ENCODE measurements at regions not wholly inside any gene's neighbourhood (a gene's known extent, or its start where the extent isn't known, plus 50 kb on each side); places are given as distances from the start of the nearest gene placed in this dataset.

GRCh38 chr5:155969537-155969936 lies 357.4 kb upstream of the SGCD start:
- Histone ChIP-seq H3K4me3 (ENCODE audit: low read length) (no peak overlapping the region), H3K9ac (ENCODE audit: low read depth, low read length) (no peak overlapping the region), H3K27me3 (ENCODE audit: control insufficient read depth, insufficient read depth, low read length) (peaks cover 3% of the 10 kb centered on the region), H3K9me3 (replicated peaks; ENCODE audit: low read length) (no peaks in the 10 kb centered on the region), H3K4me1 (ENCODE audit: control insufficient read depth, insufficient read depth, low read length) (no peaks in the 10 kb centered on the region), H3K4me2 (ENCODE audit: low read length) (no peak overlapping the region), H3K36me3 (ENCODE audit: insufficient read depth, low read length) (no peaks in the 10 kb centered on the region)

- Histone ChIP-seq H3K4me1 (ENCODE audit: control insufficient read depth, insufficient read depth, low read length) (no peaks in the 10 kb centered on the region), H3K36me3 (ENCODE audit: insufficient read depth, low read length) (no peaks in the 10 kb centered on the region), H3K4me3 (ENCODE audit: low read length) (no peak overlapping the region), H3K27me3 (ENCODE audit: control insufficient read depth, insufficient read depth, low read length) (peaks cover 3% of the 10 kb centered on the region), H3K9me3 (replicated peaks; ENCODE audit: low read length) (no peaks in the 10 kb centered on the region), H3K9ac (ENCODE audit: low read depth, low read length) (no peak overlapping the region), H3K4me2 (ENCODE audit: low read length) (no peak overlapping the region)
Observed at GRCh38 chr5:155974369-155974768, 352.6 kb upstream of the SGCD start.

- Histone ChIP-seq H3K9me3 (replicated peaks; ENCODE audit: low read length) (no peaks in the 10 kb centered on the region), H3K9ac (ENCODE audit: low read depth, low read length) (no peak overlapping the region), H3K27me3 (ENCODE audit: control insufficient read depth, insufficient read depth, low read length) (no peaks in the 10 kb centered on the region)
Observed at GRCh38 chr5:155978850-155979249, 348.1 kb upstream of the SGCD start.

GRCh38 chr5:155982354-155982753 lies 344.6 kb upstream of the SGCD start:
- no peaks in the 10 kb centered on the region for H3K27me3 ChIP-seq (ENCODE audit: control insufficient read depth, insufficient read depth, low read length)
- H3K9me3 ChIP-seq (replicated peaks; ENCODE audit: low read length): no peaks in the 10 kb centered on the region
- no peak overlapping the region for H3K9ac ChIP-seq (ENCODE audit: low read depth, low read length)
- H3K4me1 ChIP-seq (ENCODE audit: control insufficient read depth, insufficient read depth, low read length): no peaks in the 10 kb centered on the region
- no peaks in the 10 kb centered on the region for H3K36me3 ChIP-seq (ENCODE audit: insufficient read depth, low read length)
- H3K4me3 ChIP-seq (ENCODE audit: low read length): no peak overlapping the region
- H3K4me2 ChIP-seq (ENCODE audit: low read length): no peak overlapping the region

More at GRCh38 chr5:155978850-155979249, 348.1 kb upstream of the SGCD start:
- H3K4me3 ChIP-seq (ENCODE audit: low read length): no peak overlapping the region
- H3K4me2 ChIP-seq (ENCODE audit: low read length): no peak overlapping the region
- no peaks in the 10 kb centered on the region for H3K36me3 ChIP-seq (ENCODE audit: insufficient read depth, low read length)
- no peaks in the 10 kb centered on the region for H3K4me1 ChIP-seq (ENCODE audit: control insufficient read depth, insufficient read depth, low read length)

GRCh38 chr5:155983954-155984353 lies 343.0 kb upstream of the SGCD start:
- Histone ChIP-seq H3K9me3 (replicated peaks; ENCODE audit: low read length) (no peaks in the 10 kb centered on the region), H3K36me3 (ENCODE audit: insufficient read depth, low read length) (no peaks in the 10 kb centered on the region), H3K27me3 (ENCODE audit: control insufficient read depth, insufficient read depth, low read length) (no peaks in the 10 kb centered on the region), H3K9ac (ENCODE audit: low read depth, low read length) (no peak overlapping the region), H3K4me3 (ENCODE audit: low read length) (no peak overlapping the region), H3K4me2 (ENCODE audit: low read length) (no peak overlapping the region), H3K4me1 (ENCODE audit: control insufficient read depth, insufficient read depth, low read length) (no peaks in the 10 kb centered on the region)

- H3K27me3 ChIP-seq (ENCODE audit: control insufficient read depth, insufficient read depth, low read length): no peaks in the 10 kb centered on the region
- H3K36me3 ChIP-seq (ENCODE audit: insufficient read depth, low read length): no peaks in the 10 kb centered on the region
- no peak overlapping the region for H3K4me3 ChIP-seq (ENCODE audit: low read length)
- no peaks in the 10 kb centered on the region for H3K4me1 ChIP-seq (ENCODE audit: control insufficient read depth, insufficient read depth, low read length)
- no peak overlapping the region for H3K9ac ChIP-seq (ENCODE audit: low read depth, low read length)
- no peaks in the 10 kb centered on the region for H3K9me3 ChIP-seq (replicated peaks; ENCODE audit: low read length)
- H3K4me2 ChIP-seq (ENCODE audit: low read length): no peak overlapping the region
Observed at GRCh38 chr5:155987265-155987810, 339.6 kb upstream of the SGCD start.

- Histone ChIP-seq H3K9me3 (replicated peaks; ENCODE audit: low read length) (no peaks in the 10 kb centered on the region), H3K36me3 (ENCODE audit: insufficient read depth, low read length) (no peaks in the 10 kb centered on the region), H3K27me3 (ENCODE audit: control insufficient read depth, insufficient read depth, low read length) (no peaks in the 10 kb centered on the region), H3K4me2 (ENCODE audit: low read length) (no peak overlapping the region), H3K9ac (ENCODE audit: low read depth, low read length) (no peak overlapping the region), H3K4me1 (ENCODE audit: control insufficient read depth, insufficient read depth, low read length) (no peaks in the 10 kb centered on the region), H3K4me3 (ENCODE audit: low read length) (no peak overlapping the region)
Observed at GRCh38 chr5:155989879-155990278, 337.1 kb upstream of the SGCD start.

- Histone ChIP-seq H3K4me3 (ENCODE audit: low read length) (no peak overlapping the region), H3K36me3 (ENCODE audit: insufficient read depth, low read length) (no peaks in the 10 kb centered on the region), H3K9ac (ENCODE audit: low read depth, low read length) (no peak overlapping the region), H3K9me3 (replicated peaks; ENCODE audit: low read length) (no peaks in the 10 kb centered on the region), H3K4me1 (ENCODE audit: control insufficient read depth, insufficient read depth, low read length) (no peaks in the 10 kb centered on the region), H3K27me3 (ENCODE audit: control insufficient read depth, insufficient read depth, low read length) (no peaks in the 10 kb centered on the region), H3K4me2 (ENCODE audit: low read length) (no peak overlapping the region)
Observed at GRCh38 chr5:155996123-155996522, 330.8 kb upstream of the SGCD start.

- Histone ChIP-seq H3K4me2 (ENCODE audit: low read length) (no peak overlapping the region), H3K36me3 (ENCODE audit: insufficient read depth, low read length) (no peaks in the 10 kb centered on the region), H3K27me3 (ENCODE audit: control insufficient read depth, insufficient read depth, low read length) (no peaks in the 10 kb centered on the region), H3K9me3 (replicated peaks; ENCODE audit: low read length) (no peaks in the 10 kb centered on the region), H3K9ac (ENCODE audit: low read depth, low read length) (no peak overlapping the region), H3K4me1 (ENCODE audit: control insufficient read depth, insufficient read depth, low read length) (no peaks in the 10 kb centered on the region), H3K4me3 (ENCODE audit: low read length) (no peak overlapping the region)
Observed at GRCh38 chr5:155998257-155998656, 328.7 kb upstream of the SGCD start.

- no peaks in the 10 kb centered on the region for H3K4me1 ChIP-seq (ENCODE audit: control insufficient read depth, insufficient read depth, low read length)
- H3K36me3 ChIP-seq (ENCODE audit: insufficient read depth, low read length): no peaks in the 10 kb centered on the region
Observed at GRCh38 chr5:156000115-156000514, 326.8 kb upstream of the SGCD start.

GRCh38 chr5:156004754-156005153 lies 322.2 kb upstream of the SGCD start:
- H3K9me3 ChIP-seq (replicated peaks; ENCODE audit: low read length): no peaks in the 10 kb centered on the region
- H3K4me3 ChIP-seq (ENCODE audit: low read length): no peak overlapping the region
- H3K9ac ChIP-seq (ENCODE audit: low read depth, low read length): no peak overlapping the region
- H3K36me3 ChIP-seq (ENCODE audit: insufficient read depth, low read length): no peaks in the 10 kb centered on the region
- H3K4me2 ChIP-seq (ENCODE audit: low read length): no peak overlapping the region
- no peaks in the 10 kb centered on the region for H3K27me3 ChIP-seq (ENCODE audit: control insufficient read depth, insufficient read depth, low read length)
- no peaks in the 10 kb centered on the region for H3K4me1 ChIP-seq (ENCODE audit: control insufficient read depth, insufficient read depth, low read length)

More at GRCh38 chr5:156000115-156000514, 326.8 kb upstream of the SGCD start:
- H3K9me3 ChIP-seq (replicated peaks; ENCODE audit: low read length): no peaks in the 10 kb centered on the region
- H3K27me3 ChIP-seq (ENCODE audit: control insufficient read depth, insufficient read depth, low read length): no peaks in the 10 kb centered on the region
- no peak overlapping the region for H3K4me2 ChIP-seq (ENCODE audit: low read length)
- H3K9ac ChIP-seq (ENCODE audit: low read depth, low read length): no peak overlapping the region
- H3K4me3 ChIP-seq (ENCODE audit: low read length): no peak overlapping the region

GRCh38 chr5:156006026-156006647 lies 320.8 kb upstream of the SGCD start:
- Histone ChIP-seq H3K9me3 (replicated peaks; ENCODE audit: low read length) (no peaks in the 10 kb centered on the region), H3K4me2 (ENCODE audit: low read length) (no peak overlapping the region), H3K36me3 (ENCODE audit: insufficient read depth, low read length) (no peaks in the 10 kb centered on the region), H3K27me3 (ENCODE audit: control insufficient read depth, insufficient read depth, low read length) (no peaks in the 10 kb centered on the region), H3K4me3 (ENCODE audit: low read length) (no peak overlapping the region), H3K4me1 (ENCODE audit: control insufficient read depth, insufficient read depth, low read length) (no peaks in the 10 kb centered on the region), H3K9ac (ENCODE audit: low read depth, low read length) (no peak overlapping the region)

Measured in skeletal muscle satellite cell (primary cell).